ENCODE measurements at regions not wholly inside any gene's neighbourhood (a gene's known extent, or its start where the extent isn't known, plus 50 kb on each side); places are given as distances from the start of the nearest gene placed in this dataset.

DNA sequence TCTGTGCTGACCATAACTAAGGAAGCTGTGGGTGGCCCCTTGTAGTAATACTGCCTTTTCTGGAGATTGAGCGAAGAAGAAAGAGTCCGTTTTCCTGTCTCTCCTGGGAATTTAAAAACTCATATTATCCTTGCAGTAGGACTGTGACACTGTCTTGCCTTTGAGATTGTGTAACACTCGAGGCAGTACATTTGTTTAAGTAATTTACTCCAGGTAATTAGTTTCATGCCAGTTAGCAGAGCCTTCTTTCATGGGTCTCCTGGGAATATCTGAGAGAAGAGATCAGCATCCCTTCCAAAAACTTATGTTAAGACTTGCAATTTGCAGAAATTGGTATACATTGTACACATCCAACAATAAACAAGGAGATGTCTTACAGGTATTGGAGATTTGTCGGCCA lies 405.6 kb downstream of the DMRT2 start:
- TF ChIP-seq, protein P1, sequence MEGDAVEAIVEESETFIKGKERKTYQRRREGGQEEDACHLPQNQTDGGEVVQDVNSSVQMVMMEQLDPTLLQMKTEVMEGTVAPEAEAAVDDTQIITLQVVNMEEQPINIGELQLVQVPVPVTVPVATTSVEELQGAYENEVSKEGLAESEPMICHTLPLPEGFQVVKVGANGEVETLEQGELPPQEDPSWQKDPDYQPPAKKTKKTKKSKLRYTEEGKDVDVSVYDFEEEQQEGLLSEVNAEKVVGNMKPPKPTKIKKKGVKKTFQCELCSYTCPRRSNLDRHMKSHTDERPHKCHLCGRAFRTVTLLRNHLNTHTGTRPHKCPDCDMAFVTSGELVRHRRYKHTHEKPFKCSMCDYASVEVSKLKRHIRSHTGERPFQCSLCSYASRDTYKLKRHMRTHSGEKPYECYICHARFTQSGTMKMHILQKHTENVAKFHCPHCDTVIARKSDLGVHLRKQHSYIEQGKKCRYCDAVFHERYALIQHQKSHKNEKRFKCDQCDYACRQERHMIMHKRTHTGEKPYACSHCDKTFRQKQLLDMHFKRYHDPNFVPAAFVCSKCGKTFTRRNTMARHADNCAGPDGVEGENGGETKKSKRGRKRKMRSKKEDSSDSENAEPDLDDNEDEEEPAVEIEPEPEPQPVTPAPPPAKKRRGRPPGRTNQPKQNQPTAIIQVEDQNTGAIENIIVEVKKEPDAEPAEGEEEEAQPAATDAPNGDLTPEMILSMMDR (IDR thresholded peaks at IDR 0.05) = no peak
- TF ChIP-seq POLR2A (IDR thresholded peaks at IDR 0.05) (no peak), POLR2AphosphoS5 (IDR thresholded peaks at IDR 0.05) (no peak), EP300 (IDR thresholded peaks at IDR 0.05) (no peak)
